ENCODE measurements at regions not wholly inside any gene's neighbourhood (a gene's known extent, or its start where the extent isn't known, plus 50 kb on each side); places are given as distances from the start of the nearest gene placed in this dataset.

- no peak for TF ChIP-seq POLR2A (IDR thresholded peaks at IDR 0.05)
- TF ChIP-seq CTCF (IDR thresholded peaks at IDR 0.05): no peak
- no peak for DNase-seq
- H3K36me3 ChIP-seq (replicated peaks in 1 of 2): no peaks in the 10 kb centered on the region
- no peak overlapping the region for H3K27ac ChIP-seq
- H3K4me3 ChIP-seq: no peak overlapping the region
- peaks cover 4 to 11% of the 10 kb centered on the region in 2 donors for H3K4me1 ChIP-seq (replicated peaks in 1 of 2)
- no peaks in the 10 kb centered on the region for H3K9me3 ChIP-seq (replicated peaks in 1 of 3)
- H3K27me3 ChIP-seq: no peaks in the 10 kb centered on the region
- intact Hi-C loops (cut with DNase I): loop anchor here (10.0 kb wide), 2 partner anchors 88 to 128 kb away; no protein-coding TSS in a partner anchor
These were observed 98.6 kb downstream of the OGFRL1 start for GRCh38 chr6:71387179-71387578.

- Histone ChIP-seq H3K4me3 (no peak overlapping the region), H3K36me3 (replicated peaks in 1 of 2) (no peaks in the 10 kb centered on the region), H3K27ac (no peak overlapping the region), H3K9me3 (replicated peaks in 1 of 3) (no peaks in the 10 kb centered on the region), H3K27me3 (no peaks in the 10 kb centered on the region), H3K4me1 (replicated peaks in 1 of 2) (peaks cover 4 to 15% of the 10 kb centered on the region in 2 donors)
- 86 to 100% (median 92%) methylated on average over 1 of the region's 1 CpG for WGBS, 4 donors
- intact Hi-C loops (cut with DNase I): loop anchor here (10.0 kb wide), 2 partner anchors 87 to 127 kb away; no protein-coding TSS in a partner anchor
- no peak for DNase-seq
- no peak for TF ChIP-seq POLR2A (IDR thresholded peaks at IDR 0.05)
These were observed 99.6 kb downstream of the OGFRL1 start for GRCh38 chr6:71388068-71388744.

GRCh38 chr6:71388856-71389527, 100.4 kb downstream of the OGFRL1 start:
- H3K27ac ChIP-seq: no peak overlapping the region
- peaks cover 7 to 21% of the 10 kb centered on the region in 2 donors for H3K4me1 ChIP-seq (replicated peaks in 1 of 2)
- 67 to 75% (median 69%) methylated on average over 4 of the region's 4 CpGs for WGBS, 4 donors
- H3K36me3 ChIP-seq (replicated peaks in 1 of 2): no peaks in the 10 kb centered on the region
- intact Hi-C loops (cut with DNase I): loop anchor here (10.0 kb wide), 2 partner anchors 86 to 126 kb away; no protein-coding TSS in a partner anchor
- no peaks in the 10 kb centered on the region for H3K9me3 ChIP-seq (replicated peaks in 1 of 3)
- TF ChIP-seq POLR2A (IDR thresholded peaks at IDR 0.05) (no peak), CTCF (IDR thresholded peaks at IDR 0.05) (no peak)
- no peak overlapping the region for H3K4me3 ChIP-seq
- DNase-seq: no peak
- no peaks in the 10 kb centered on the region for H3K27me3 ChIP-seq

- TF ChIP-seq POLR2A (IDR thresholded peaks at IDR 0.05): no peak
- TF ChIP-seq CTCF (IDR thresholded peaks at IDR 0.05): no peak
- H3K27ac ChIP-seq: no peak overlapping the region
- H3K4me1 ChIP-seq (replicated peaks in 1 of 2): peaks cover 12 to 31% of the 10 kb centered on the region in 2 donors
- DNase-seq: no peak
- no peaks in the 10 kb centered on the region for H3K27me3 ChIP-seq
- no peaks in the 10 kb centered on the region for H3K9me3 ChIP-seq (replicated peaks in 1 of 3)
- H3K4me3 ChIP-seq: no peak overlapping the region
- H3K36me3 ChIP-seq (replicated peaks in 1 of 2): no peaks in the 10 kb centered on the region
- 74 to 83% (median 78%) methylated on average over 1 of the region's 1 CpG for WGBS, 4 donors
- intact Hi-C loops (cut with DNase I): no loop called here
These were observed 102.5 kb downstream of the OGFRL1 start for GRCh38 chr6:71391126-71391525.
